GM12865 (cell line): ENCODE measurements at regions not wholly inside any gene's neighbourhood (a gene's known extent, or its start where the extent isn't known, plus 50 kb on each side); places are given as distances from the start of the nearest gene placed in this dataset.
A peak's percentile ranks its signal among the peaks of the same experiment; 100 is the strongest.

ENCODE experiments used
- DNase-seq: peaks from one replicate; pipeline ENCODE4 v3.0.0; 2010; ENCODE audit warnings: low read depth
- H3K4me3 ChIP-seq: 2 replicates; pipeline ENCODE4 v1.5.1; 2011; ENCODE audit warnings: mild to moderate bottlenecking, low read depth, low read length, control low read depth
- CTCF ChIP-seq: IDR thresholded peaks from 2 replicates; pipeline ENCODE4 v1.5.1; 2011; ENCODE audit warnings: low read length, control low read depth, low read depth, inconsistent platforms; ENCODE audit not compliant: insufficient read depth; ENCODE audit errors: missing control alignments

- TF ChIP-seq CTCF, result no peak
- H3K4me3 ChIP-seq, result no peak overlapping the region
- peak; percentile 51 for DNase-seq
Observed at GRCh38 chr14:28870033-28870564, 103.5 kb downstream of the FOXG1 start.

DNA sequence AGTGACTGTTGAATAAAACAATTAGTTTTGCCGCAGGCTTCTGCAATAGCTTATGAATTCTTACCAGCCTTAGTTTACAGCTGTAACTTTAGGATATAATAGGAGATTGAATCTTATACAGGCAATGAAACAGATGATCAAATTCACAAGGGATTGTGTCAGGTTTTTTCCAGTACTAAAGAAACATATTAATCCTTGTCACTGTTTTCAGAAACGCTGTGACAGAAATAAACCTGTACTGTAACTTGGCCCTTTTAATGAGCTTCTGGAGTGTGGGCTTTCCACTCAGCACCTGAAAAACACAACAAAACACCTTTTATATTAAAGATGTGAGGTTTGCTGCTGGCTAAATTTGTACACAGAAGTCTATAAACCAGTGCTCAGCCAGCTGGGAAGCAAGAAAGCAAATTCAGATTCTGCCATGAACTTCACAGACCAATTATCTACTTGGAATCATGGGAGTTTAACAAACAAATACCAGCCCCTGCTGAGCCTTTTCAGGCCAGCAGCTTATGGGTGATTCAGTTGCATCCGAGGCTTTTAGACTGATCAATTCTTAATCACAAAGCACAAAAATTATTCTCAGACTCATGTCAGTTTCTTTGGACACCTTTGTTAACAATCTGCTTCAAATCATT, 109.5 kb downstream of the FOXG1 start:
- no peak for TF ChIP-seq CTCF
- DNase-seq, result no peak
- H3K4me3 ChIP-seq, result no peak overlapping the region

- DNase-seq, result no peak
- no peak for TF ChIP-seq CTCF
- no peak overlapping the region for H3K4me3 ChIP-seq
Observed at GRCh38 chr14:28876572-28876945, 110.0 kb downstream of the FOXG1 start.

DNA sequence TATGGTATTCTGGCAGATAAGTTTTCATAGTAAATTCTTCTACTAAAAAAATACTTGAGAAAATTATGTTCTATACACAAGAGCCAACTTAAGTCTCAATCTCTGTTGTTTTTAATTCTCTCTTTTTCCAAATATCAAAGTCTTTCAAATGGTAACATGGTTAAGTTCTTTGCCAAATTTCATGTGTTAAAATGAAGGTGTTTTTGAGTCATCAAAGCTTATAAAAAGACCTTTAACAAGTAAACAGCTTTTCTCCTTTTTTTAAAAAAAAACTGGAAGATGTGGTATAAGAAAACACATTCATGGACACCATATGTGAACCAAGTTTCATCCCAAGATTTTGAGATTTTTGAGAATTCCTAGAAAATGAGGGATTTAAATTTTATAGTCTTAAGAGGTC, 111.3 kb downstream of the FOXG1 start:
- no peak for DNase-seq
- H3K4me3 ChIP-seq, result no peak overlapping the region
- TF ChIP-seq CTCF, result no peak

- H3K4me3 ChIP-seq, result no peak overlapping the region
- no peak for TF ChIP-seq CTCF
- DNase-seq, result no peak
Observed at GRCh38 chr14:28879573-28879996, 113.0 kb downstream of the FOXG1 start.

GRCh38 chr14:28886940-28887339, 120.4 kb downstream of the FOXG1 start:
- TF ChIP-seq CTCF, result no peak
- H3K4me3 ChIP-seq, result no peak overlapping the region
- DNase-seq, result no peak

GRCh38 chr14:28895389-28895788, 128.8 kb downstream of the FOXG1 start:
- no peak overlapping the region for H3K4me3 ChIP-seq
- no peak for DNase-seq
- no peak for TF ChIP-seq CTCF
